ENCODE measurements at regions not wholly inside any gene's neighbourhood (a gene's known extent, or its start where the extent isn't known, plus 50 kb on each side); places are given as distances from the start of the nearest gene placed in this dataset.

DNA sequence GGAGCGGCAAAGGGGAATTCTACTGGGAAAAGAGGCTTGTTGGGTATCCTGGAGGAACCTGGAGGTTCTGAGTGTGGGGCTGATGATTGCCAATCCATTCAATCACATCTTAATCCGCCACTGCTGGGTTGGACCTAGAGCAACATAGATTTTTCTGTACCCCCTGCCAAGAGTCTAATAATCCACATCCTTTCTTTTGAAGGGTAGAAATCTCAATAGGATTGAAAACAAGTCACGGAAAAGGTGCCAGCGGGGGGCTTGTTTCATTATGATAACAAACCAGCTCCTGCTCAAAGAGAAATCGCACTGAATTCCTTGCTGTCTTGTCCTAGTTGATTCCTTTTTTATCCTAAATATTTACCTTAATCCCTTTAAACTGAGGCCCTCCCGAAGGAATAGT is 528.5 kb downstream of the ADGRL2 start:
- CTCF ChIA-PET = no interaction called here

DNA sequence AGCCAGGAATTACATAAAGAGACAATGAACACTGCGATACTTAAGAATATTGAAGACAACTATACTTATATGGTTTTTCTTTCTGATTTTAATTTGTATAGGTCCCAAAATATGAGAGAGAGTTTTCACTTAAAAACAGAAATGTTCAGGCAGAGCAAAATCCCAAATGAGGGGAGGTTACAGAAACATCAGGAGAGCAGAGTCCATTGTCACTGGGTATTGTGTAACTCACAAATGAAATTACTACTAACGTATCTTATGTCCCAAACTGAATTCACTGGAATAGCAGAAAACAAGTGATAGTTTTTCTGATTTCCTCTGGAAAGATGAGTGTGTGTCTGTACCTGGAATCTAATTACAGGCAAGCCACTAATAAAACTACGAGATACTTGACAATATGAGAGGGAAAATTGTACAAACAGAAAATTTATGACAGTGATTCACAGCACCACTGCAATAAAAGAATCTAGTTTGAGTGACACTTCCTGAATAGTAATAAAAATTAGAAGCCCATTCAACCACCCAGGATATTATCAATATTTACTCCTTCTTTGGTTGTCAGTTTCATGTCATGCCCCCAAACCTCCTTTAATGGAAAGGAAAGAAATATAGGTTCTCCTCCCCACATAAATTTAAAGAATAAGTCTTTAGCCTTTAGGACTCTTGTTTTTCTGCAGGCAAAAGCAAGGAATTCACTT is 522.6 kb downstream of the ADGRL2 start:
- Mint-ChIP-seq H3K4me3 (no peak overlapping the region), H3K9me3 (peaks cover 3% of the 10 kb centered on the region; the same call in 1 of the 2 replicates), H3K36me3 (no peaks in the 10 kb centered on the region), H3K4me1 (peaks cover 13% of the 10 kb centered on the region), H3K27ac (no peak overlapping the region), H3K27me3 (ENCODE audit: low read depth) (no peaks in the 10 kb centered on the region)
- DNase-seq (ENCODE audit: low spot score) = no peak
- POLR2A ChIA-PET = no interaction called here
- no peak for TF ChIP-seq CREB1 (CRISPR knock-in tag; IDR thresholded peaks at IDR 0.05)
- CTCF ChIA-PET = no interaction called here
- ATAC-seq = no peak

More for the DNA sequence above, 528.5 kb downstream of the ADGRL2 start:
- POLR2A ChIA-PET = interaction anchor here (0.6 kb wide), 1 partner anchor 153 kb away, joined by 3 read pairs; no protein-coding TSS in a partner anchor
- Mint-ChIP-seq H3K4me3 (no peak overlapping the region), H3K4me1 (peaks cover 37% of the 10 kb centered on the region), H3K27me3 (ENCODE audit: low read depth) (peaks cover 4% of the 10 kb centered on the region), H3K27ac (no peak overlapping the region), H3K9me3 (peaks cover 3% of the 10 kb centered on the region; the same call in 1 of the 2 replicates), H3K36me3 (no peaks in the 10 kb centered on the region)
- ATAC-seq = peak; percentile 51
- no peak for TF ChIP-seq NR3C1 (CRISPR knock-in tag; conservative IDR thresholded peaks at IDR 0.05; ENCODE audit: low read depth)
- TF ChIP-seq, protein P1, sequence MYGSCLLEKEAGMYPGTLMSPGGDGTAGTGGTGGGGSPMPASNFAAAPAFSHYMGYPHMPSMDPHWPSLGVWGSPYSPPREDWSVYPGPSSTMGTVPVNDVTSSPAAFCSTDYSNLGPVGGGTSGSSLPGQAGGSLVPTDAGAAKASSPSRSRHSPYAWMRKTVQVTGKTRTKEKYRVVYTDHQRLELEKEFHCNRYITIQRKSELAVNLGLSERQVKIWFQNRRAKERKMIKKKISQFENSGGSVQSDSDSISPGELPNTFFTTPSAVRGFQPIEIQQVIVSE (CRISPR knock-in tag; IDR thresholded peaks at IDR 0.05; ENCODE audit: borderline replicate concordance) = no peak
- DNase-seq (ENCODE audit: low spot score) = no peak

GRCh38 chr1:82321794-82322193 is 521.1 kb downstream of the ADGRL2 start:
- no peak for DNase-seq (ENCODE audit: low spot score)
- ChIA-PET POLR2A (no interaction called here), CTCF (no interaction called here)
- Mint-ChIP-seq H3K27me3 (ENCODE audit: low read depth) (no peaks in the 10 kb centered on the region), H3K4me3 (no peak overlapping the region), H3K27ac (no peak overlapping the region), H3K36me3 (no peaks in the 10 kb centered on the region), H3K4me1 (peaks cover 2% of the 10 kb centered on the region; the same call in 1 of the 2 replicates), H3K9me3 (peaks cover 3% of the 10 kb centered on the region; the same call in 1 of the 2 replicates)
- TF ChIP-seq MAX (CRISPR knock-in tag; IDR thresholded peaks at IDR 0.05) = no peak
- no peak for TF ChIP-seq TP53 (CRISPR knock-in tag; IDR thresholded peaks at IDR 0.05)
- no peak for TF ChIP-seq NR1H2 (CRISPR knock-in tag; IDR thresholded peaks at IDR 0.05)
- no peak for TF ChIP-seq ATF3 (CRISPR knock-in tag; conservative IDR thresholded peaks at IDR 0.05)
- no peak for TF ChIP-seq TEAD4 (CRISPR knock-in tag; IDR thresholded peaks at IDR 0.05)
- TF ChIP-seq JAZF1 (CRISPR knock-in tag; IDR thresholded peaks at IDR 0.05) = no peak
- no peak for TF ChIP-seq ATF2 (CRISPR knock-in tag; IDR thresholded peaks at IDR 0.05; ENCODE audit: borderline replicate concordance, low read depth)
- no peak for TF ChIP-seq ZNF416 (CRISPR knock-in tag; IDR thresholded peaks at IDR 0.05)
- no peak for TF ChIP-seq FOXJ3 (CRISPR knock-in tag; IDR thresholded peaks at IDR 0.05; ENCODE audit: borderline replicate concordance)
- no peak for TF ChIP-seq ATF1 (CRISPR knock-in tag; IDR thresholded peaks at IDR 0.05)
- no peak for TF ChIP-seq HMGA2 (CRISPR knock-in tag; IDR thresholded peaks at IDR 0.05)
- TF ChIP-seq CREM (CRISPR knock-in tag; IDR thresholded peaks at IDR 0.05) = no peak
- TF ChIP-seq, protein P2, sequence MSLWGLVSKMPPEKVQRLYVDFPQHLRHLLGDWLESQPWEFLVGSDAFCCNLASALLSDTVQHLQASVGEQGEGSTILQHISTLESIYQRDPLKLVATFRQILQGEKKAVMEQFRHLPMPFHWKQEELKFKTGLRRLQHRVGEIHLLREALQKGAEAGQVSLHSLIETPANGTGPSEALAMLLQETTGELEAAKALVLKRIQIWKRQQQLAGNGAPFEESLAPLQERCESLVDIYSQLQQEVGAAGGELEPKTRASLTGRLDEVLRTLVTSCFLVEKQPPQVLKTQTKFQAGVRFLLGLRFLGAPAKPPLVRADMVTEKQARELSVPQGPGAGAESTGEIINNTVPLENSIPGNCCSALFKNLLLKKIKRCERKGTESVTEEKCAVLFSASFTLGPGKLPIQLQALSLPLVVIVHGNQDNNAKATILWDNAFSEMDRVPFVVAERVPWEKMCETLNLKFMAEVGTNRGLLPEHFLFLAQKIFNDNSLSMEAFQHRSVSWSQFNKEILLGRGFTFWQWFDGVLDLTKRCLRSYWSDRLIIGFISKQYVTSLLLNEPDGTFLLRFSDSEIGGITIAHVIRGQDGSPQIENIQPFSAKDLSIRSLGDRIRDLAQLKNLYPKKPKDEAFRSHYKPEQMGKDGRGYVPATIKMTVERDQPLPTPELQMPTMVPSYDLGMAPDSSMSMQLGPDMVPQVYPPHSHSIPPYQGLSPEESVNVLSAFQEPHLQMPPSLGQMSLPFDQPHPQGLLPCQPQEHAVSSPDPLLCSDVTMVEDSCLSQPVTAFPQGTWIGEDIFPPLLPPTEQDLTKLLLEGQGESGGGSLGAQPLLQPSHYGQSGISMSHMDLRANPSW (CRISPR knock-in tag; conservative IDR thresholded peaks at IDR 0.05; ENCODE audit: low read depth) = no peak
- TF ChIP-seq RORB (CRISPR knock-in tag; IDR thresholded peaks at IDR 0.05) = no peak
- ATAC-seq = no peak
